Activated naive CD8-positive, alpha-beta T cell treated with anti-CD3 and anti-CD28 coated beads, Interleukin-2, amount 50 U/mL, for 16 hours (primary cell): ENCODE measurements at regions not wholly inside any gene's neighbourhood (a gene's known extent, or its start where the extent isn't known, plus 50 kb on each side); places are given as distances from the start of the nearest gene placed in this dataset.

Source experiments
- DNase-seq: peaks from one replicate; pipeline ENCODE4 v3.0.0-alpha.2; 2020; ENCODE audit warnings: low read depth, low spot score

- DNase-seq: no peak
Observed at GRCh38 chr5:152864447-152864846, 459.4 kb upstream of the NMUR2 start.

DNA sequence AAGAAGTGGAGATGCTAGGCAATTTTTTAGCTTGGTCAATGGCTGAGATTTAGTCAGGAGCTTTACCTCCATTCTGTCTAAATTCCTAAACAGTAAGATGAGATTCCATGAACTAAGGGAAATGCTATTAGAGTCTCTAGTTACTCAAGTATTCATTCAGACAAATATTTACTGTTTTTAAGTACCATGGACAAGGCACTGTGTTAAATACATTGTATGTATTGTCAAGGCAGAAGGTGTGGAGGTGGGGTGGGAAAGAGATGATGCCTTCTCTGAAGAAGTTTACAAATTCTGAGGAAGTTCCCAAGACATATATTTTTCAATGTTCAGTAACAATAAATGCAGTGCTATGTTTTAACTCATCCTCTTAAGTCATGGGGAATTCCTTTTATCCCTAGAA is 459.9 kb upstream of the NMUR2 start:
- DNase-seq: no peak

GRCh38 chr5:152869971-152870370 is 464.9 kb upstream of the NMUR2 start:
- no peak for DNase-seq

DNA sequence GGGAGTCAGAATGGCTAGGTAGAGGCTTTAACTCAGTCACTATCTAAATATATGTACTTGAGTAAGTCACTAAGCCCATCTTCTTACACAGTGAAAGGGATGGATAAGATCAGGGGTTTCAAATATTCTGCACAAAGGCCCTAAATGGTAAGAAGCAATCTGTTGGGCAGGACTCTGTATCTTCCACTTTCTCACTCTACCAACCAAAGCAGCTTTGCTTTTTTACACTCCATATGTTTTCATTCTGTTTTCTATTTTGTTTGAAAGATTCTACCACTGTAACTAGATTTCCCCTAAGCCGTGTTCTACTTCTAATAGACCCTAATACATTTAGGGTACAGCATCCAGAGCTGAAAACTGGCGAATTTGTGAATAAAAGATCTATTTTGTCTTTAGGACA is 477.5 kb upstream of the NMUR2 start:
- DNase-seq: no peak

DNA sequence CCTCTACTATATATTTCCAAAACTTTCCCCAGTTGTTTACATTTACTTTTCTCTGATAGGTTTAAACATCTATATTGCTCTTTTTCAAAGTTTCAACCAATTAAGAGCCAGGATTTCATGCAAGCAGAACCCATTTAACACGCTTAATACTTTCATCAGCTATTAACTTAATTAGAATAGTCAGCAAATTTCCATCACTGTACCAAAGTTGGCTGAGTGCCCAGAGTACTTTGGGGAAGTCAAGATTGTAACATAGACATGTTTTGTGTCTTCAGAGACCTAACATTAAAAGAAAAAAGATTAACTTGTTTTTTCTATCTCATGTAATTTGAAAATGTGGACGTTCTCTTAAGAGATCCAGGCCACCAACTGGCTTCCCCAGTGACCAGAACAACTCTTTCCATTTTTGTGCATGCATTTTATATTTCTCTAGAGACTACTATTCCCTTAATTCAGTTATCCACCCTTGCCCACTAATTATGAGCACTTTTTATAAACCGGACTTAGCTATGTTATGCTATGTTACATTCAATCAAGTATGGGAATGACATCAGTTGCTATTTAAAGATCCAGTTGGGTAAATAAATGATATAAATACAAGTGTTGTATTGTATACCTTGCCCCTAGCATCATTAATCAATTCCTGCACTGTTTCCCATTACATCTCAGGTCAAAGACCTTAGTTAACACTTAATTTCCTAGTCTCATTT is 478.1 kb upstream of the NMUR2 start:
- no peak for DNase-seq

- no peak for DNase-seq
Observed at GRCh38 chr5:152884006-152884405, 478.9 kb upstream of the NMUR2 start.

GRCh38 chr5:152900332-152900731 is 495.3 kb upstream of the NMUR2 start:
- DNase-seq: no peak

GRCh38 chr5:152901754-152902153 is 496.7 kb upstream of the NMUR2 start:
- no peak for DNase-seq

DNA sequence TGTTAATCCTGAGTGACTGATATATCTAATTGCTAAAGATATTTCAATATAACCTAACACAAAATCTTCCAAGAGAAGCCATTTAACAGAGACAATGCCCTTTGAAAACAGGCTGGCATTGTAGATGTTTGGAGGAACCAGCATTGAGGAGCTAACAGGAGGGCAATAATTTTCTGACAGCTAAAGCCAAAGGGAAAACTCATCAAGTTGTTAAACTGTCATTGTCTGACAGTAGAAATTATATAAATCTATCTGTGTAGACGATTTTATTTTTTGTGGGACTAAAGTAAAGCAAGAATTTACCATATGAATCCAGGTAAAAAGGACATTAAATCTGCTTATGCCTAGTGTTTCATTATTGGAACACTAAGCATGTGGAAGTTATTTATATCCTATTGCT is 500.2 kb upstream of the NMUR2 start:
- no peak for DNase-seq

DNA sequence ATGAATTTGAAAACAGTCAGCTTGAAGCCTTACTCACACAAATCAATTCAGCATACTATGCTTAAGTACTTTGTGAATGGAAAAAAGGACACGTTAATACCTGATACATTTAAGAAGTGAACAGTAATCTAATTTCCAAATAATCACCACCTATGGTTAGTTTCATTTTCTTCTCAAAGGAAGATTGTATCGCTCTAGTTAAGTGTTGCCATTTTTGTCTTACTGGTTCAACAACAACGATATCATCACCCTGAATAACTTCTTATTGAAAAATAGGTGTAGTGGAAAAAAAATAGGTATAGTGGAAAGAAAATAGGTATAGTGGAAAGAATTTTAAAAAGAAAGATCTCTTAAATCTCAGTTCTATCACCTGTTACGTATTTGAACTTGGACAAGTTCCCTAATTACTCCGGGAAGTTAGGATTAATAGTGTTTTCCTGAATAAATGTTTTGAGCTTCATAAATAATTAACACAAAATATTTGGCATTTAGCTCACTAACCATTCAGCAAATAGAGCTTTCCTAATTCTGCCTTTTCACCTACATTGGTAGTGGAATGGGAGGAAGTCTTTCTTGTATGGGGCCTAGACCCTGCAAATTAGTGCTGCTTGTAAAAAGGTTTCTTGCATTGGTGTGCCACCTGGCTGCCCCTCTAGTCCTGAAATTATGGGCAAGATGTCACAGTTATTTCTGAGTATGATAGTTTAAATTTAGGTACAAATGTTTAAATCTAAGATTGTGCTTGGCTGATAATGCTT is 502.6 kb upstream of the NMUR2 start:
- DNase-seq: no peak

DNA sequence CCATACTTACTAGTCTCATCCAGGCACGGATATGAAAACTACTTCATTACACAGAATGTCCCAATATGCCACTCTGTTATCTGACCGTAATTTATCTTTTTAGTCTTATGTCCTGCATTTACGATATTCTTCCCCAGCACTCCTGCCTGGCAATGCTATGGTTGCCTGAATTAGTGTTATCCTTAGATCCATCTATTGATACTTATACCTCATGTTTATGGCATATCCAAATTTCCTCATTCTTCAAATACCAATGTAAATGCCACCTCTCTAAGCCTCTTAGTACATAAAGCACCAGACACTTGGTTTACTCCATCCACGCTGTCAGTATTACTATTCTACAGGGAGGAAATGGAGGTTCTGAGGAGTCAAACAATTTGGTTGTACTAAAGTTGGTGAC is 507.8 kb upstream of the NMUR2 start:
- DNase-seq: no peak

GRCh38 chr5:152932621-152933020 is 527.5 kb upstream of the NMUR2 start:
- DNase-seq: no peak

DNA sequence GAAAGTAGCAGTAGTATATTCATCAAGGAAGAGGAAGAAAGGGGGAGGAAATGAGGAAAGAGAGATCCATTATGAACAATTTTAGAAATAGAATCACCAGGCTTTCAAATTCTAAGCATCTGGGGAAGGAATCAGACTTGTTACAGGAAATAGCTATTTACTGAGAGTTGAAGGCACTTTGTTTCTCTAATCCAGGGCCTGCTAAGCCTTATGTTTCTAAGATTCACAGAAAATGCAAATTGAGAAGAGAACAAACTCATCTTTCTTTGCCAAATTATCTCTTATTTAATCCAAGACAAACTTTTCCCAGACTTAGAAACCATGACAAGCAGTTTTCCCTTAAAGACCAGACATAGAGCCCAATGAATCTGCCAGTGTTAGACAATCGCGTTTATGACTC is 528.0 kb upstream of the NMUR2 start:
- no peak for DNase-seq

GRCh38 chr5:152938630-152939029 is 533.6 kb upstream of the NMUR2 start:
- no peak for DNase-seq

DNA sequence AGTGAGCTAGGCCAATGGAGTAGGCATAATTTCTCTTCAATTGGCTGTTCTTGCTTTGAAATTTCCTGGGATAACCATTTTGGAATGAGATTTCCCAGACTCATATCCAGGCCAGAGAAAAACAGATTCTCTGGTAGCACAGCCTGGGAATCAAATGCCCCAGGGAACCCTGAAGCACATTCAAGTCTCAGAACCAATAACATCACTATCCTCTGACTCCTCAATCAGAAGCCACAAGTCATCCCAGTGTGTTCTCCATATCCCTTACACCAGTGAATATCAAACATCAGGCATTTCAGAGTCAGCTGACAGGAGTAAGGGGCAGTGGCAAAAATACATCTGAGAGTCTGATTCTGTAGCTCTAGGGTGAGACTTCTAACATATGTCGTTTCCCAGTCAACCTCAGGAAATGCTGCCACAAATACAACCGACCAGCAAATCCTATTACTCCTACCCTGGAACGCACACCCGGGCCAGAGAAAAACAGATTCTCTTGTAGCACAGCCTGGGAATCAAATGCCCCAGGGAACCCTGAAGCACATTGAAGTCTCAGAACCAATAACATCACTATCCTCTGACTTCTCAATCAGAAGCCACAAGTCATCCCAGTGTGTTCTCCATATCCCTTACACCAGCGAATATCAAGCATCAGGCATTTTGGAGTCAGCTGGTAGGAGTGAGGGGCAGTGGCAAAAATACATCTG is 537.7 kb upstream of the NMUR2 start:
- DNase-seq: no peak

DNA sequence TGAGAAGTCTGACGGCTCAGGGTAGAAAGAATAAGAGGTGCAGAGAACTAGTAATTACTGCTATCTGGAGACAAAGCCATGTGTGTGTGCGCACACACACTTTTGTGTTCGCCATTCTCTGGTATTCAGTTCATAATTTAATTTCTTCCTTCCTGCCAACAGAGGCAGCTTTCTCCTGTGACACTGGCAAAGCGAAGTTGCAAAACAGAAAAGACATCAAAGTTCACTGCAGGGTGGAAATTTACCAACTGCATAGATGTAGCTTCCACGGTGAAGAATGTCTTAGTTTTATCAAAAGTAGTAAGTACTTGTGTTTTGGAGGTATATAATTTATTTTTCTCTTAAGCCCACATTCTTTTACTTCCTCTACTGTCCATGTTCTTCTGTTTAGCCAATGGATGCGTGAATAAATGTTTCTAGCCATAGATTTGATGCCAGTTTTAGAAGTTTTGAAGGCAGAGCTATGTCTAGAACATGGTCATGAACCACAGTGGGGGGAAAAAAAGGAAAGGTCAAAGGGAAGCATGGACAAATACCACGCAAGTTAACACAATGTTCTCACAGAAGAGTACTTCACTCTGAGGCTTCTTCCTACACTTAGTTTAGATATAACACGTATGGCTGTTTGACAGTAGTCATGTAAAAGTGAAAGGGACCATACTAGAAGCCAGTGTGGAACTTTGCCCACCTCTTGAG is 536.5 kb upstream of the GRIA1 start:
- no peak for DNase-seq

- no peak for DNase-seq
Observed at GRCh38 chr5:152956943-152957613, 533.4 kb upstream of the GRIA1 start.

- no peak for DNase-seq
Observed at GRCh38 chr5:152978141-152978835, 512.2 kb upstream of the GRIA1 start.

- no peak for DNase-seq
Observed at GRCh38 chr5:152987131-152987530, 503.3 kb upstream of the GRIA1 start.

DNA sequence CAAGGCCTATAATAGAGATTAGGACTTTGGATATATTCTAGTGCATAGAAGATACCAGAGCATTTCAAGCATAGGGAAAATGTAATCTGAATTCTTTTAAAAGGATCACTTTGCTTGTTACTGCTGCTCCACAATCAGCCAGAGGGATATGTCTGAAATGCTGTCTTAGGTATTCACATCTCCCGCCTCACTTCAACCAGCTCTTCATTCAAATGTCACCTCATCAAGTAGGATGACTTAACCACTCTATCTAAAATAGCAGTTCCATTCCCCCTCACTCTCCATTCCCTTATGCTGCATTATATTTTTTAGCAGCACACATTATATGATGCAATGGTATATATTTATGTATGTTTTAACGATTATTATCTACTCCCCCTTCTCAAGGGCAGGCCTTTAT is 500.3 kb upstream of the GRIA1 start:
- DNase-seq: no peak

GRCh38 chr5:152990649-152991048 is 499.8 kb upstream of the GRIA1 start:
- no peak for DNase-seq
